Ovary (tissue), 3 donors: ENCODE measurements at regions not wholly inside any gene's neighbourhood (a gene's known extent, or its start where the extent isn't known, plus 50 kb on each side); places are given as distances from the start of the nearest gene placed in this dataset.

Source experiments
- CTCF ChIP-seq, 3 donors: fragments of 450-650 bp in 2 of 3; fragments of 200-600 bp in 1 of 3; IDR thresholded peaks; one replicate each; pipeline versions ENCODE4 v1.5.1 to v1.8.0; 2016 to 2022; ENCODE audit warnings: antibody characterized with exemption in 3 of 3, mild to moderate bottlenecking in 1 of 3
- POLR2A ChIP-seq: fragments of 450-650 bp; IDR thresholded peaks from one replicate; pipeline ENCODE4 v1.6.1; 2017; ENCODE audit warnings: antibody characterized with exemption, mild to moderate bottlenecking, moderate library complexity
- donor health status: DM: no; HTN: no; CAD: no.

DNA sequence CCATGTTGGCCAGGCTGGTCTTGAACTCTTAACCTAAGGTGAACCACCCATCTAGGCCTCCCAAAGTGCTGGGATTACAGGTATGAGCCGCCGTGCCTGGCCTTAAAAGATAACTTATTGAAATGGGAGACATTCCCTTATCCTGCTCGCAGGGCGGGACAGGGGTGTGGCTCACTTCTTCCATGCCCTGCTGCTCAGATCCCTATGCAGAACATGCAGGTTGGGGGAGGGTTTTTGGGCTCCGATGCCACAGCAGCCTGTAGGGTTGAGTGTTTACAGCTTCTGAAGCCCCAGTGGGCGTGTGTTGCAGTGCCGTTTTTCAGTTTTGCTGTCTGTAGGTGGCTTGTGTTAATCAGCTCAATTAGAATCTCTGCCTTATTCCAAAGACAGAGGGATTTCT, 108.0 kb upstream of the BRINP1 start:
- TF ChIP-seq POLR2A: no peak
- TF ChIP-seq CTCF (IDR thresholded peaks at IDR 0.05): no peak
